ENCODE measurements at regions not wholly inside any gene's neighbourhood (a gene's known extent, or its start where the extent isn't known, plus 50 kb on each side); places are given as distances from the start of the nearest gene placed in this dataset.

DNA sequence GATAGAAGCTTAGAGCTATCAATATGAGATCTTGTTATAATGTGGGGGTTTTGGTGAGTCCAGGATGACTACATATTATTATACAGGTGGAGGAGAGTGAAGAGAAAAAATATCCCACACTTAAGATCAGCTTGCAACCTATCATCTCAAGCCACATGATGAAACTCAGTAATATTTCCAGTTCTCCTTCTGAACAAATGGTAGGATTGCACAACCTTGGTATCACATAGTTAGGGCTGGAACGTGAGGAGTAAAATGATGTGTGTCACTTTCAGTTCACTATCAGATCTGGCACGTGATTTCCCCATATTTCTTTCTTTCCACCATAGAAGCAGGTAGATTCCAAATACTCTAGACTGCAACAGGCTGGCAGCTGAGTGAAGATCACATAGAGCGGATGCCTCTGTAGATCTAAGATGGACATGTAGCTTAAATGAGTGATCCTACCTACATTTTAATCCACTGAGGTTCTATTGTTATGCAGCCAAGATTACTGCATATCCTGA lies 150.6 kb upstream of the ANKRD50 start:
- Mint-ChIP-seq H3K4me1 (ENCODE audit: low read depth, unreplicated experiment) (no peaks in the 10 kb centered on the region), H3K27me3 (ENCODE audit: unreplicated experiment) (no peaks in the 10 kb centered on the region), H3K4me3 (ENCODE audit: low read depth, unreplicated experiment) (no peak overlapping the region), H3K27ac (ENCODE audit: unreplicated experiment) (no peak overlapping the region), H3K9me3 (ENCODE audit: low read depth, unreplicated experiment) (no peaks in the 10 kb centered on the region), H3K36me3 (ENCODE audit: insufficient read depth, unreplicated experiment) (no peaks in the 10 kb centered on the region)
- DNase-seq: no peak
- CTCF ChIA-PET: no interaction called here
- TF ChIP-seq, protein P1, sequence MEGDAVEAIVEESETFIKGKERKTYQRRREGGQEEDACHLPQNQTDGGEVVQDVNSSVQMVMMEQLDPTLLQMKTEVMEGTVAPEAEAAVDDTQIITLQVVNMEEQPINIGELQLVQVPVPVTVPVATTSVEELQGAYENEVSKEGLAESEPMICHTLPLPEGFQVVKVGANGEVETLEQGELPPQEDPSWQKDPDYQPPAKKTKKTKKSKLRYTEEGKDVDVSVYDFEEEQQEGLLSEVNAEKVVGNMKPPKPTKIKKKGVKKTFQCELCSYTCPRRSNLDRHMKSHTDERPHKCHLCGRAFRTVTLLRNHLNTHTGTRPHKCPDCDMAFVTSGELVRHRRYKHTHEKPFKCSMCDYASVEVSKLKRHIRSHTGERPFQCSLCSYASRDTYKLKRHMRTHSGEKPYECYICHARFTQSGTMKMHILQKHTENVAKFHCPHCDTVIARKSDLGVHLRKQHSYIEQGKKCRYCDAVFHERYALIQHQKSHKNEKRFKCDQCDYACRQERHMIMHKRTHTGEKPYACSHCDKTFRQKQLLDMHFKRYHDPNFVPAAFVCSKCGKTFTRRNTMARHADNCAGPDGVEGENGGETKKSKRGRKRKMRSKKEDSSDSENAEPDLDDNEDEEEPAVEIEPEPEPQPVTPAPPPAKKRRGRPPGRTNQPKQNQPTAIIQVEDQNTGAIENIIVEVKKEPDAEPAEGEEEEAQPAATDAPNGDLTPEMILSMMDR (IDR thresholded peaks at IDR 0.05; ENCODE audit: unreplicated experiment): no peak
- intact Hi-C loops (cut with micrococcal nuclease; ENCODE audit: unreplicated experiment): no loop called here
- BruUV-seq (replicated peaks): no TSS peak

DNA sequence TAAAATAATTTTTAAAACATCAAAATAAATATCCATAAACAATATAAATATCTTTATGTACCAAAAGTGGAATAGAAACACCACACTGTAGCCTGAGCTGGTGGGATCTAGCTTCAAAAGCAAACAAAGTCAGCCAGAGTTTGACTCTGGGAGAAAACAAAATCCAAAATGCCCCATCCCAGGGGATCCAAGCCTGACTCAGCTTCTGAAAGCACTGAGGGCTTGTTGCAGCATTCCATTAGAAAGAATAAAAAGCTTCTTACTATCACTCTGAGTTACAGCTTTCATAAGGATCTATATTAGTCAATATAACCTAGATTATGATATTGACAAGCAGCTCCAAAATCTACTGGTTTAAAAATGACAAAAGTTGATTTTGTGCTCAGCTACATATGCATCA lies 149.7 kb upstream of the ANKRD50 start:
- no peaks in the 10 kb centered on the region for H3K36me3 Mint-ChIP-seq (ENCODE audit: insufficient read depth, unreplicated experiment)
- CTCF ChIA-PET: no interaction called here

DNA sequence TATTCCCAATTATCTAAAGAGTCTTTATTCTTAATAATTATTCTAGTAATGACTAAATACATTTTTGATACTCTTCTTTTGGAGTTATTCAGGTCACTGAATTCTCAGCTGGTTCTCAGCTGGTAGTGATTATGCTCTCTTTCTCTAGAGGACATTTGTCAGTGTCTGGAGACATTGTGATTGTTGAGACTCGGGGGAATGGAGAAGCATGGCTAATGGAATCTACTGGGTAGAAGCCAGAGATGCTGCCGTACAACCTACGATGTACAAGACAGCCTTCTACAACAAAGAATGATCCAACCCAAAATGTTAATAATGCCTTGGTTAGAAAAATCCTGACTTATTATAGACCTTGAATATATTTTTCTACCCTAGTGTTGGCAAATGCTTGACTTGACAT lies 149.2 kb upstream of the ANKRD50 start:
- intact Hi-C loops (cut with micrococcal nuclease; ENCODE audit: unreplicated experiment): no loop called here
- Mint-ChIP-seq H3K9me3 (ENCODE audit: low read depth, unreplicated experiment) (no peaks in the 10 kb centered on the region), H3K4me3 (ENCODE audit: low read depth, unreplicated experiment) (no peak overlapping the region), H3K27ac (ENCODE audit: unreplicated experiment) (no peak overlapping the region), H3K4me1 (ENCODE audit: low read depth, unreplicated experiment) (no peaks in the 10 kb centered on the region), H3K36me3 (ENCODE audit: insufficient read depth, unreplicated experiment) (no peaks in the 10 kb centered on the region), H3K27me3 (ENCODE audit: unreplicated experiment) (no peaks in the 10 kb centered on the region)
- no TSS peak for BruUV-seq (replicated peaks)
- CTCF ChIA-PET: no interaction called here
- DNase-seq: no peak
- TF ChIP-seq, protein P1 (IDR thresholded peaks at IDR 0.05; ENCODE audit: unreplicated experiment): no peak

More for the DNA sequence above, 149.7 kb upstream of the ANKRD50 start:
- no peak for DNase-seq
- H3K4me1 Mint-ChIP-seq (ENCODE audit: low read depth, unreplicated experiment): no peaks in the 10 kb centered on the region
- H3K27ac Mint-ChIP-seq (ENCODE audit: unreplicated experiment): no peak overlapping the region
- H3K27me3 Mint-ChIP-seq (ENCODE audit: unreplicated experiment): no peaks in the 10 kb centered on the region
- H3K9me3 Mint-ChIP-seq (ENCODE audit: low read depth, unreplicated experiment): no peaks in the 10 kb centered on the region
- no TSS peak for BruUV-seq (replicated peaks)
- intact Hi-C loops (cut with micrococcal nuclease; ENCODE audit: unreplicated experiment): no loop called here
- TF ChIP-seq, protein P1 (IDR thresholded peaks at IDR 0.05; ENCODE audit: unreplicated experiment): no peak
- H3K4me3 Mint-ChIP-seq (ENCODE audit: low read depth, unreplicated experiment): no peak overlapping the region

DNA sequence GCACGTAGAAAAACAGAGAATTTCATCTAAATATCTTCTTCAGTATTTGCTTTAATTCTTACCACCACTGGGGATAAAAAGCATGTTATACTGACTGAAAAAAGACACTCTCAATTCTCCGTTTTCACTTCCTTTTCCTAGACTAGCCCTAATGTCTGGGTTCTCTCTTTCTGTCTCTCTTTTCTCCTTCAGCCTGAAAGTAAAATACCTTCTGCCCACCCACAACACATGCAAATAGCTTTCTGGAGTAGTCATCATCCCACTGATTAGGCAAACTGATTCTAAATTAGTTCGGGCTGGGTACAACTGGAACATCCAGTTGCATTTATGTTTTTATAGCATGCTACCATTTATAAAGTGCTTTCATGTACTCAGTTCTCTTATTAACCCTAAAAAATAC lies 142.4 kb upstream of the ANKRD50 start:
- intact Hi-C loops (cut with micrococcal nuclease; ENCODE audit: unreplicated experiment): no loop called here
- TF ChIP-seq, protein P1 (IDR thresholded peaks at IDR 0.05; ENCODE audit: unreplicated experiment): no peak
- CTCF ChIA-PET: no interaction called here
- no TSS peak for BruUV-seq (replicated peaks)
- no peaks in the 10 kb centered on the region for H3K9me3 Mint-ChIP-seq (ENCODE audit: low read depth, unreplicated experiment)
- H3K4me1 Mint-ChIP-seq (ENCODE audit: low read depth, unreplicated experiment): no peaks in the 10 kb centered on the region
- no peaks in the 10 kb centered on the region for H3K36me3 Mint-ChIP-seq (ENCODE audit: insufficient read depth, unreplicated experiment)
- H3K27me3 Mint-ChIP-seq (ENCODE audit: unreplicated experiment): no peaks in the 10 kb centered on the region
- no peak for DNase-seq
- no peak overlapping the region for H3K27ac Mint-ChIP-seq (ENCODE audit: unreplicated experiment)
- H3K4me3 Mint-ChIP-seq (ENCODE audit: low read depth, unreplicated experiment): no peak overlapping the region

Measured in Calu3 (cell line).